H7 (cell line): ENCODE measurements at regions not wholly inside any gene's neighbourhood (a gene's known extent, or its start where the extent isn't known, plus 50 kb on each side); places are given as distances from the start of the nearest gene placed in this dataset.
"Not testable (repeated sequence)": the region's sequence is repeated elsewhere in the genome, so short reads cannot be mapped to it uniquely, and the experiment has no call there.

Source experiments
- DNase-seq: peaks from one replicate; pipeline ENCODE4 v3.0.0; 2012
- H3K27me3 ChIP-seq: 2 replicates; pipeline ENCODE4 v1.6.0; 2011; ENCODE audit warnings: mild to moderate bottlenecking, low read length; ENCODE audit not compliant: control insufficient read depth, insufficient read depth
- H3K36me3 ChIP-seq: replicated peaks from 2 replicates; pipeline ENCODE4 v1.5.1; 2011; ENCODE audit warnings: low read length; ENCODE audit not compliant: control insufficient read depth, insufficient read depth
- H3K4me3 ChIP-seq: 2 replicates; pipeline ENCODE4 v1.5.1; 2011; ENCODE audit warnings: low read depth, mild to moderate bottlenecking, control low read depth, low read length, moderate library complexity; ENCODE audit not compliant: insufficient read depth

- DNase-seq: no peak
- Histone ChIP-seq H3K27me3 (no peaks in the 10 kb centered on the region), H3K4me3 (no peak overlapping the region), H3K36me3 (no peaks in the 10 kb centered on the region)
Measured at GRCh38 chr3:87127281-87127680, 99.8 kb upstream of the CHMP2B start.

- H3K36me3 ChIP-seq: no peaks in the 10 kb centered on the region
- no peaks in the 10 kb centered on the region for H3K27me3 ChIP-seq
- DNase-seq: no peak
- no peak overlapping the region for H3K4me3 ChIP-seq
Measured at GRCh38 chr3:87126321-87126720, 100.8 kb upstream of the CHMP2B start.

GRCh38 chr3:87125116-87125515 is 102.0 kb upstream of the CHMP2B start:
- Histone ChIP-seq H3K4me3 (no peak overlapping the region), H3K36me3 (no peaks in the 10 kb centered on the region), H3K27me3 (no peaks in the 10 kb centered on the region)
- no peak for DNase-seq

GRCh38 chr3:87122766-87123165 is 104.3 kb upstream of the CHMP2B start:
- Histone ChIP-seq H3K27me3 (no peaks in the 10 kb centered on the region), H3K36me3 (no peaks in the 10 kb centered on the region), H3K4me3 (no peak overlapping the region)
- no peak for DNase-seq

GRCh38 chr3:87121856-87122255 is 105.3 kb upstream of the CHMP2B start:
- no peaks in the 10 kb centered on the region for H3K36me3 ChIP-seq
- no peak overlapping the region for H3K4me3 ChIP-seq
- H3K27me3 ChIP-seq: no peaks in the 10 kb centered on the region
- DNase-seq: no peak

GRCh38 chr3:87120881-87121280 is 106.2 kb upstream of the CHMP2B start:
- no peak overlapping the region for H3K4me3 ChIP-seq
- no peaks in the 10 kb centered on the region for H3K36me3 ChIP-seq
- no peaks in the 10 kb centered on the region for H3K27me3 ChIP-seq
- DNase-seq: peak; percentile 7

GRCh38 chr3:87120236-87120635 is 106.9 kb upstream of the CHMP2B start:
- Histone ChIP-seq H3K4me3 (no peak overlapping the region), H3K27me3 (no peaks in the 10 kb centered on the region), H3K36me3 (no peaks in the 10 kb centered on the region)
- no peak for DNase-seq

GRCh38 chr3:87109465-87109864 is 117.6 kb upstream of the CHMP2B start:
- no peaks in the 10 kb centered on the region for H3K27me3 ChIP-seq
- DNase-seq: no peak

GRCh38 chr3:87101861-87102625 is 111.1 kb upstream of the VGLL3 start:
- no peaks in the 10 kb centered on the region for H3K27me3 ChIP-seq
- no peak for DNase-seq
- no peaks in the 10 kb centered on the region for H3K36me3 ChIP-seq
- no peak overlapping the region for H3K4me3 ChIP-seq

More at GRCh38 chr3:87109465-87109864, 117.6 kb upstream of the CHMP2B start:
- no peaks in the 10 kb centered on the region for H3K36me3 ChIP-seq
- H3K4me3 ChIP-seq: no peak overlapping the region

GRCh38 chr3:87097733-87098132 is 106.8 kb upstream of the VGLL3 start:
- not testable (repeated sequence) for H3K27me3 ChIP-seq, H3K4me3 ChIP-seq, DNase-seq, H3K36me3 ChIP-seq

- H3K36me3 ChIP-seq: no peaks in the 10 kb centered on the region
- no peak overlapping the region for H3K4me3 ChIP-seq
- DNase-seq: no peak
- no peaks in the 10 kb centered on the region for H3K27me3 ChIP-seq
Measured at GRCh38 chr3:87090631-87091030, 99.7 kb upstream of the VGLL3 start.

GRCh38 chr3:87088993-87089841 is 98.3 kb upstream of the VGLL3 start:
- Histone ChIP-seq H3K36me3 (no peaks in the 10 kb centered on the region), H3K4me3 (peak overlapping the region; percentile 12; the same call in 1 of the 2 replicates), H3K27me3 (no peaks in the 10 kb centered on the region)
- peak; percentile 12 for DNase-seq

- no peaks in the 10 kb centered on the region for H3K27me3 ChIP-seq
- DNase-seq: peak; percentile 5
- H3K36me3 ChIP-seq: no peaks in the 10 kb centered on the region
- no peak overlapping the region; the same call in 1 of the 2 replicates for H3K4me3 ChIP-seq
Measured at GRCh38 chr3:87088430-87088992, 97.6 kb upstream of the VGLL3 start.

- no peaks in the 10 kb centered on the region for H3K27me3 ChIP-seq
- H3K36me3 ChIP-seq: no peaks in the 10 kb centered on the region
- no peak overlapping the region for H3K4me3 ChIP-seq
- DNase-seq: no peak
Measured at GRCh38 chr3:87084868-87085267, 93.9 kb upstream of the VGLL3 start.
